NCI-H146 treated with DMSO at 0.1 percent for 48 hours (cell line): ENCODE measurements at regions not wholly inside any gene's neighbourhood (a gene's known extent, or its start where the extent isn't known, plus 50 kb on each side); places are given as distances from the start of the nearest gene placed in this dataset.

Experiments
- DNase-seq: peaks from one replicate; lab custom pipeline; 2025; ENCODE audit not compliant: unreplicated experiment; lab: John Stamatoyannopoulos, UW

DNA sequence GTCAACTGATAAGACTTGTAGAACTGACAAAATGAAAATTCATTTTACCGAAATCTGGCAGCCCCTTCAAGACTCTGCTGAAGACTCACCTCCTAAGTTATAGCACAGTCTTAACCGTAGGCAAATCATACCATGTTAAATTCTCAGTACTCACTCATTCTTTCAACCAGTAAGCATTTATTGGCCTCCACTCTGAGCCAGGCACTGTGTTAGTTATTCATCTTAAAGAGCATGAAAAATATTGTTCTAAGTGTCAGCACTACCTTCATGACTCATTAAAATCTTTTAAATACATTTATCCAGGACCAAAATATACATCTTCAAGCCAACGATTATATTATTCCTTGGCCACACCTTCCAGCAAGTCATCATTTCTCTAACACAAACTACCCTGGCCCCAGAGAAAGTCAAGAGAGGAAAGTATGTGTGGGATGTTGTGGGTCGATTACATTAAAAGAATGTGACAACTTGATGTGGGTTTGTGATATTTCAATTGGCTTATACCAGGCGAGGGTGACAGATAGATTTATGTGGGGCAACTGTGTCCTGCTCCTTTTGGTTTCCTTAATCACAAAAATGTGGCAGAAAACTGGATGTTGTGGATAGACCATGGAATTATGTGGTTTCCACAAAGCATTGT lies 55.0 kb downstream of the TMEM30B start:
- DNase-seq = no peak

DNA sequence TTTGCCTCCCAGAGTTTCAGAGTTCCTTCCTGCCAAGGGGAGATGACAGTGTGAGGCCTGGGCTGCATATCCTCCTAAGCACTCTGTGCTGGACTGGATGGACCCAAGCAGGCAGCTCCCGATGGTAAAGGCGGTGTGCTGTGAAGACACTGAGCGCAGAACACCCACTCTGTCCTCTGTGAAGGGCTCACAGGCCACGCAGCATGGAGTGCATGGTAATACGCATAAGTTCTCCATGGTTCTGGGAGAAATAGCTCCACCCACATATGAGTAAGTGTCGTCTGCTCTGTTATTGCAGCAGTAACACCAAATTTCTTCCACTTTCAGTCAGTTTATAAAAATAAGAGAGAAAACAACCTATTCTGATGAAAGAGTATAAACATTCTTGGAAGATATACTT lies 55.8 kb downstream of the TMEM30B start:
- DNase-seq = no peak

DNA sequence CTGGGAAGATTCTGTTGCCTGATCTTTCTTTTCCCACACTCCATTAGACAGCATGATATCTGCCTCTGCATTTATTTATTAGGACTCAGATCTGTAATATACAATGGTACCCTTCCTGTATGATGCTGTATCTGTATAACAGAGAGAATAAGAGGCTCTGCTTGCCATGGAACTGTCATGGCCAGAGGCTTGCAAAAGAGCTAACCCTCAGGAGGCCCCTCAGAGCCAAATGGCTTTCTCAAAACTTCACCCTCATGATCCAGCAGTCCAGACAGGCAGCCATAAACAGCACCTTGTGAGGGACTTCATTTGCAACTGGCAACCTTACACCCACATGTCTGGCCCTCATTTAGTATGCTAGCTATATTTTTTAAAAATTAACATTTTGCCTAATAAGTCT lies 57.6 kb downstream of the TMEM30B start:
- no peak for DNase-seq

GRCh38 chr14:61222388-61222787 lies 58.8 kb downstream of the TMEM30B start:
- DNase-seq = no peak

- peak; percentile 1 for DNase-seq
Measured at GRCh38 chr14:61221906-61222305, 59.2 kb downstream of the TMEM30B start.

DNA sequence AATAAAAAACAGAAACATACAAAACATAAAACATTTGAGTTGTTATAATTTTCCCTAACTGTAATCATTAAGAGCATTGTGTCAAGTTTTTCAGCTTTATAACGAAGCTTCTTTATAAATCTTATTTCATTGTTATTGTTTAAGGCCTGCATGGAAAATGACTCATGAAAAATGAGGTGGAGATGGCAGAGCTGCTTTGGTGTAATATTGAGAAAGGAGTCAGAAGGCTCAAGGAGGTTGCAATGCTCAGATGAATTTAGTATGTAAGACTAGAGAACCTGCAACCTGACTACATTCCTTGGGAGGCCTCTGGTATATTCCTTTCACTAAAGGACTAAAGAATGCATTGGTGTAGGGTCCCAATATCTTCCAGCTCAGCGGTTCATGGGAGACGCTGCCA lies 61.5 kb downstream of the TMEM30B start:
- no peak for DNase-seq

- DNase-seq = no peak
Measured at GRCh38 chr14:61219256-61219655, 61.9 kb downstream of the TMEM30B start.

DNA sequence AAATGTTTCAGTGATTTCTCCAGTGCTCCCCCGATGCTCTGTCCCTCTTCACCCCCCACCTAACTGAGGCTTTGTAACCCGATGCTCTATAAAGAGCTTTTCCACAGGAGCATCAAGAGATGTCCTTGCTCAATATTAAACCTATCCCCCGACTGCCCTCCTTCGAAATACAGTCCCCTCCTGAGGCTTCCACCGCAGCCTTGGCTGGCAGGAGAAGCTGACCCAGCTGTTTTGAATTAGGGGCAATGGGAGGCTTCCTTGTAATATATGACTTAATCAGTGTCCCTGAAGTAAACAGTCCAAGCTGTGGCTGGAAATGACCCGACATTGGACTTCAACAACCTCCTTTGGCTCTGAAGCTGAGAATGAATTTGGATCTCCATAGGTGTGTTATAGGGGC lies 62.4 kb downstream of the TMEM30B start:
- no peak for DNase-seq

DNA sequence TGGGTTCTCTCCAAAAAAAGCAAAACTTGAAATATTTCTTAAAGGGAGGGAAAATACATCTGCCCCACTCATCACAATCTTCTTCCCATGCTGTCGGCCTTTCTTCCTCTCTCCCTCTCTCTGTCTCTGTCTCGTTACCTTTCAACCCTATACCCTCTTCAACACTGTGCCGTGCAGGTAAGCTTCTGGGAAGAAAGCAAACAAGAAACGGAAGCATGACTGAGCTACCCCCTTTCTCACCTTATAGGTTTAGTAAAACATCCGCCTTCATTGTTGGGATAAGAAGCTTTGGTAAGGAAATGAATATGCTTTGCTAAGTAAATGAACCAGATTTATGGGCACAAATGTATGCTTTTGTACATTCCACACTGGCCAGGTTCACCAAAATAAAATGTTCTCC lies 63.0 kb downstream of the TMEM30B start:
- no peak for DNase-seq

- DNase-seq = no peak
Measured at GRCh38 chr14:61217516-61217915, 63.6 kb downstream of the TMEM30B start.

DNA sequence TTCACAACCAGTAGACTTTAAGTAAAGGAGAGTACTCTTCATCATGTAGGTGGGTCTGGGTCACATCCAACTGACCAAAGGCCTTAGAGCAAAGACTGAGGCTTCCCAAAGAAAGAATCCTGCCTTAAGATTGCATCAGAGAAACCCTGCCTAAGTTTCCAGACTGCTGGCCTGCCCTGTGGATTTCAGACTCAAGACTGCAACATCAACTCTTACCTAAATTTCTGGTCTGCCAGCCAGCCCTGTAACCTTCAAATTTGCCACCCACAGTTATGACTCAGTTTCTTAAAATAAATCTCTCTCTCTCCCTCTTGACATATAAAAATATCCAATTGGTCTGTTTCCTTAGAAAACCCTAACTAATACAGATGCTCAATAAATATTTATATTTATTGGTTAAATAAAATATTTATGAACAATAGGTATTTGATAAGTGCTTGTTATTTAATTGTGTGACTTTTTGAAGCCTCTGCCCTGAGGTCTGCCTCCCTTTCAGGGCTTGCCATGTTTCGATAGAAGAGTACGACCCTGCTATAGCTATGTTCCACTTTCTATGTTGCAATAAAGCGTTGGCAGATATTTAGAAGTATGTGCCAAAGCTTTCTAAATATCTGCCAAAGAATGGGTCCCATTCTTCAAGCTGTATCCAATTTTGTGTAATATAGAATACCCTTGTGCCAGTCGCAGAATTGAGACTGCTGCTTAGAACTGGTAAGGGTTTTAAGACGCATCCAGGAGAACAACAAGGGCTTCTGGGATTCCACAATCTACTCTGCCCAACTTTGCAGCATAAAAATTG lies 65.7 kb downstream of the TMEM30B start:
- DNase-seq = no peak

GRCh38 chr14:61213920-61214319 lies 67.2 kb downstream of the TMEM30B start:
- no peak for DNase-seq

DNA sequence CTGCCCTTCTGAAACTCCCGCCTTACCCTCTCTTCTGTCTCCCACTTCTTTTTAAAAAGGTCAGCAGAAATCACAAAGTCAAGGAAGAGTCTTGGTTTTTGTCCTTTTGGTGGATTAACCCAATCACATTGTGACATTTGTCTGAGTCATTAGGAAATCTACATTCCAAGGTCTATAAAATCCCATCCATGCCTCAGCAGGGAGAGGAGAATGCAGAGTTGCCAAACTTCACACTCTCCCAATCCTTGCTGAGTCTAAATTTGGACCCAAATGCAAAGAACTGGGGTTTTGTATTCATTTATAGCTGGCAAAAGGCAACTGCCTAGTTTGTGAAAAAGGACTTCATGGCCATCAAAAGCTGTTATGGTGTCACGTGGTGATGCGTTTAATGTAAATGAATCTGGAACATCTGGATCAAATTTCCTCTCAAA lies 67.9 kb downstream of the TMEM30B start:
- DNase-seq = no peak

DNA sequence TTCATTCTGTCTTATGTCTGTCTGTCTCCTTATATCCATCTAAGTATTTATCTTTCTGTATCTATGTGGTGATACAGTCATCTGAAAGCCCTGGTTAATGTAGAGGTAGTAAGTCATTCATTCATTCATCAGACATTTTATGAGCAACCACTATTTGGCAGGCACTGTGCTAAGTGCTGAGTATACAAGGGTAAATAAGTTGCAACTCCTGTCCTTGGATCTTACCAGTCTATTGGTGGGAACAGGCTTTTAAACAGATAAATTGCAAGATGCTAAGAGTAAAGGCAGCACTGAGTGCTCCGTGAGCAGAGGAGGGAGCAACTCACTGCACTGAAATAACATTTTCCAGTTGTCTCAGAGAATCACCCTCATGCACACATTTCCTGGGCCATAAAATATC lies 68.6 kb downstream of the TMEM30B start:
- DNase-seq = no peak

DNA sequence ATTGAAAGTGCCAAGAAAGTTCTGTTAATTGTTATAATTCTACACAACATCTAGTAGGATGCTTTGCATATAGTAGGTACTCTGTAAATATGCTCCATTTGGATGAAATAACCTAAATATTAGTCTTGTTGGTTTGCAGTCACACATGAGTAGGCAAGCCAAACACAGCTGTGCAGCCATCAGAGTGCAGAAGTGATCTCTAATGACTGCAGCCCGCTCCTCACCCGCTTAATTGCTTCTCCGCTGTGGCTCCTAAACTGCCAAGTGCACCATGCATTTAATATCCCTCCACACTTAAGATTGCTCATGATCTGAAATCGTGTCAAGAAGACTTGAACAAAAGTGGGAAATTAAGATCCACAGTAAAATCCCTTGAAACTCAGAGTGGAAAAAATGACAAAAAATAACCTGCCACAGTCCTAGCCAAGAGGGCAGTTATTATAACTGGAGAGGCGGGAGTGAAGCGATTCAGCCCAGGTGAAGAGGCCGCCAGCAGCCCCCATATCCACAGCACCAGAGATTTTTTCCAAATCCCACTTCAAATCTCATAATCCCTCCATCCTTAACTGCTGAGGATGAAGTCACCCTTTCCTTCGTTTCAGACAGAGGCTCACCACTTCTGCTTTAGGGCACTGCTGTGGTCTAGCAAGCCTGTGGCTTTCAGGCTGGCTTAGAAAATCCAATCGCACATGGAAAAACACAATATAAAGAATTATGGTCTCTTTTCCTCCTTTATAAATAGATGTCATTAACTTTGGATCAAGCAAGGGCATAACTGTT lies 69.5 kb downstream of the TMEM30B start:
- peak; percentile 68 for DNase-seq

- DNase-seq = no peak
Measured at GRCh38 chr14:61203081-61203753, 77.9 kb downstream of the TMEM30B start.

- no peak for DNase-seq
Measured at GRCh38 chr14:61202124-61202523, 79.0 kb downstream of the TMEM30B start.

DNA sequence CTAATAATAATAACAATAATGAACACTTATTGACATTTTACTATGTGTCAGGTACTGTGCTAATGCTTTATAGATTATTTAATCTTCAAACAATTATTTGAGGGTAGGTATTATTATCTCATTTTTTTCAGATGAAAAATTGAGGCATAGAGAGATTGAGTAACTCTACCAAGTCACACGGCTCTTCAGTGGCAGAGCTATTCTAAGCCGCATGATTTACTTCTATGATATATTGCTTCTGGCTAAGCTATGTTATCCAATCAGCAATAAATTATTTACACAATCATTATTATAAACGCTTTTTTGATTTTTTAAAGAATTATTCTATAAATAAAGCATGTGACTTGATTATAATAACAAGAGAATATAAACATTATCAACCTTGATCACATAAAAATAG lies 80.0 kb downstream of the TMEM30B start:
- no peak for DNase-seq

- no peak for DNase-seq
Measured at GRCh38 chr14:61197416-61197815, 83.7 kb downstream of the TMEM30B start.

- no peak for DNase-seq
Measured at GRCh38 chr14:61196792-61197191, 84.3 kb downstream of the TMEM30B start.

DNA sequence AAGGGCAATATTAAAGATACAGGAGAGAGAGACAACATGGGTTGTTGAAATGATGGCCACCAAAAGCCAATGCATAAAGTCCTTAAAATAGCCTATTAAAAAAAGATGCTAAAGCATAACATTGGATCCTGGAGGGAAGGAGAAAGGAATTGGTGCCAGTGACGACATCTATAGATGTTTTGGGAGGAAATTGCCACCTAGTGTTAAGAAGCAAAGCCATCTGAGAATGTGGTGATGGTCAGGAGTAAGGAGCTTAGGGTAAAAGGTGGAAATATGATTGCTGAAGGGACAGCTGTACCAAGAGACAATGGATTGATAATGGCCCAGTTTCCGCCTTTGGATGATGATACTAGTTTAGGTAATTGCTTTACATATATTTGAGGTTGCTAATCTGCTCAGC lies 85.1 kb downstream of the TMEM30B start:
- DNase-seq = peak; percentile 50
